ENCODE measurements at regions not wholly inside any gene's neighbourhood (a gene's known extent, or its start where the extent isn't known, plus 50 kb on each side); places are given as distances from the start of the nearest gene placed in this dataset.

DNA sequence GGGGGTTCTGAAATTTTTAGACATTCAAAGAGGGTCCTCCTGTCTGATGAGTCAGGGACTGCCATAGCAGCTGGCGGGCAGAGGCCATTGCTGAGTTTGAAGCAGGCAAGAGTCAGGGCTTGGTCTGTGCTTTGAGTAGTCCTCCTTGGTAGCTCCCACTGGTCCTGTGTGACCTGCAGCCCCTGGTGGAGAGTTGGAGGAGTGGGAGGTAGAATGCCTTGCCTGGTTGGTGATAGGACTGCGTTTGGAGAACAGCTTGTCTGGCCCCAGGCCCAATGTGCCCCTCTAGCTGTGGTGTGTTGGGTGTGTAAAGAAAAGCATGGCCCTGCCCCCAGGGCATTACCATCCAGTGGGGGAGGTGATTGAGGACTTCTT lies 116.7 kb downstream of the BEGAIN start:
- TF ChIP-seq, protein P1, sequence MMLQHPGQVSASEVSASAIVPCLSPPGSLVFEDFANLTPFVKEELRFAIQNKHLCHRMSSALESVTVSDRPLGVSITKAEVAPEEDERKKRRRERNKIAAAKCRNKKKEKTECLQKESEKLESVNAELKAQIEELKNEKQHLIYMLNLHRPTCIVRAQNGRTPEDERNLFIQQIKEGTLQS (IDR thresholded peaks at IDR 0.05; ENCODE audit: insufficient read depth, low read depth, low read length) = no peak
- TF ChIP-seq, protein P2, sequence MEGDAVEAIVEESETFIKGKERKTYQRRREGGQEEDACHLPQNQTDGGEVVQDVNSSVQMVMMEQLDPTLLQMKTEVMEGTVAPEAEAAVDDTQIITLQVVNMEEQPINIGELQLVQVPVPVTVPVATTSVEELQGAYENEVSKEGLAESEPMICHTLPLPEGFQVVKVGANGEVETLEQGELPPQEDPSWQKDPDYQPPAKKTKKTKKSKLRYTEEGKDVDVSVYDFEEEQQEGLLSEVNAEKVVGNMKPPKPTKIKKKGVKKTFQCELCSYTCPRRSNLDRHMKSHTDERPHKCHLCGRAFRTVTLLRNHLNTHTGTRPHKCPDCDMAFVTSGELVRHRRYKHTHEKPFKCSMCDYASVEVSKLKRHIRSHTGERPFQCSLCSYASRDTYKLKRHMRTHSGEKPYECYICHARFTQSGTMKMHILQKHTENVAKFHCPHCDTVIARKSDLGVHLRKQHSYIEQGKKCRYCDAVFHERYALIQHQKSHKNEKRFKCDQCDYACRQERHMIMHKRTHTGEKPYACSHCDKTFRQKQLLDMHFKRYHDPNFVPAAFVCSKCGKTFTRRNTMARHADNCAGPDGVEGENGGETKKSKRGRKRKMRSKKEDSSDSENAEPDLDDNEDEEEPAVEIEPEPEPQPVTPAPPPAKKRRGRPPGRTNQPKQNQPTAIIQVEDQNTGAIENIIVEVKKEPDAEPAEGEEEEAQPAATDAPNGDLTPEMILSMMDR (IDR thresholded peaks at IDR 0.05; ENCODE audit: control extremely low read depth in 1 of 3, insufficient read depth in 1 of 3, low read depth in 1 of 3, low read length in 3 of 3) = peak in 1 of 3 experiments; percentile 28; a peak in 2 of 4 replicates
- TF ChIP-seq CHD2 (IDR thresholded peaks at IDR 0.05; ENCODE audit: low read length) (no peak), TBP (IDR thresholded peaks at IDR 0.05; ENCODE audit: low read depth, low read length) (no peak)

Data from H1 (cell line).